Sigmoid colon (tissue), 4 donors: ENCODE measurements at regions not wholly inside any gene's neighbourhood (a gene's known extent, or its start where the extent isn't known, plus 50 kb on each side); places are given as distances from the start of the nearest gene placed in this dataset.

Experiments
- CTCF ChIP-seq, 4 experiments: fragments of 450-650 bp in 3 of 4; fragments of 200-600 bp in 1 of 4; IDR thresholded peaks; one replicate each; pipeline ENCODE4 v1.5.1; 2016 to 2019; ENCODE audit warnings: antibody characterized with exemption in 4 of 4, mild to moderate bottlenecking in 3 of 4, moderate library complexity in 2 of 4
- EP300 ChIP-seq, 4 donors: sonication (generic); formaldehyde crosslinking; IDR thresholded peaks; one replicate each; pipeline ENCODE4 v1.6.1; 2017; ENCODE audit warnings: antibody characterized with exemption in 4 of 4

- TF ChIP-seq CTCF (IDR thresholded peaks at IDR 0.05) (no peak), EP300 (IDR thresholded peaks at IDR 0.05) (no peak)
Observed at GRCh38 chr12:58757422-58757821, 162.9 kb downstream of the LRIG3 start.
